GM12878 (cell line): ENCODE measurements at regions not wholly inside any gene's neighbourhood (a gene's known extent, or its start where the extent isn't known, plus 50 kb on each side); places are given as distances from the start of the nearest gene placed in this dataset.

ENCODE experiments used
- CBX3 ChIP-seq: fragments of 200-600 bp; sonication (generic); IDR thresholded peaks from 2 replicates; pipeline ENCODE4 v1.6.1; 2016; ENCODE audit warnings: low read depth, borderline replicate concordance
- DPF2 ChIP-seq: fragments of 450-650 bp; IDR thresholded peaks from 2 replicates; pipeline ENCODE4 v1.6.1; 2017; ENCODE audit warnings: mild to moderate bottlenecking
- ETV6 ChIP-seq, 2 experiments: fragments of 450-650 bp in 1 of 2; IDR thresholded peaks in 1 of 2; conservative IDR thresholded peaks in 1 of 2; 2 replicates each; pipeline ENCODE4 v1.6.1; 2014; ENCODE audit warnings: antibody characterized with exemption in 1 of 2, borderline replicate concordance in 1 of 2, low read depth in 1 of 2, mild to moderate bottlenecking in 1 of 2, moderate library complexity in 1 of 2
- HDAC2 ChIP-seq: fragments of 200-600 bp; sonication (generic); IDR thresholded peaks from 2 replicates; pipeline ENCODE4 v1.6.1; 2017
- LARP7 ChIP-seq: fragments of 450-650 bp; IDR thresholded peaks from 2 replicates; pipeline ENCODE4 v1.6.1; 2017; ENCODE audit warnings: mild to moderate bottlenecking
- MEF2B ChIP-seq: fragments of 450-650 bp; IDR thresholded peaks from 2 replicates; pipeline ENCODE4 v1.6.1; 2018; ENCODE audit warnings: mild to moderate bottlenecking, moderate library complexity; ENCODE audit not compliant: partially characterized antibody, poor library complexity, severe bottlenecking
- MTA3 ChIP-seq: IDR thresholded peaks from 2 replicates; pipeline ENCODE4 v1.6.1; 2012; ENCODE audit warnings: low read length, inconsistent platforms, borderline replicate concordance
- NR2C1 ChIP-seq: fragments of 450-650 bp; IDR thresholded peaks from 2 replicates; pipeline ENCODE4 v1.6.1; 2017; ENCODE audit warnings: antibody characterized with exemption, mild to moderate bottlenecking, moderate library complexity
- NR2F1 ChIP-seq: fragments of 450-650 bp; conservative IDR thresholded peaks from 2 replicates; pipeline ENCODE4 v1.6.1; 2017; ENCODE audit warnings: mild to moderate bottlenecking
- POLR2A ChIP-seq: IDR thresholded peaks from 2 replicates; pipeline ENCODE4 v1.6.1; 2011; ENCODE audit warnings: low read depth, mild to moderate bottlenecking, low read length
- POLR2AphosphoS2 ChIP-seq: IDR thresholded peaks from 2 replicates; pipeline ENCODE4 v1.6.1; 2011; ENCODE audit warnings: low read depth, mild to moderate bottlenecking, low read length, improper control_type of control experiment, moderate library complexity
- SIX5 ChIP-seq: IDR thresholded peaks from 2 replicates; pipeline ENCODE4 v1.6.1; 2011; ENCODE audit warnings: mild to moderate bottlenecking, low read depth, low read length, moderate library complexity; ENCODE audit not compliant: severe bottlenecking
- SREBF2 ChIP-seq: IDR thresholded peaks from 2 replicates; pipeline ENCODE4 v1.6.1; 2012; ENCODE audit warnings: mild to moderate bottlenecking, low read length
- STAT3 ChIP-seq: IDR thresholded peaks from 2 replicates; pipeline ENCODE4 v1.6.1; 2011; ENCODE audit warnings: low read depth, low read length, improper control_type of control experiment
- TARDBP ChIP-seq: IDR thresholded peaks from 2 replicates; pipeline ENCODE4 v1.6.1; 2016; ENCODE audit warnings: borderline replicate concordance
- TCF12 ChIP-seq: IDR thresholded peaks from 2 replicates; pipeline ENCODE4 v1.6.1; 2011; ENCODE audit warnings: low read depth, mild to moderate bottlenecking, low read length
- WRNIP1 ChIP-seq: IDR thresholded peaks from 2 replicates; pipeline ENCODE4 v1.6.1; 2011; ENCODE audit warnings: low read depth, low read length, improper control_type of control experiment, borderline replicate concordance
- YBX1 ChIP-seq: fragments of 450-650 bp; IDR thresholded peaks from 2 replicates; pipeline ENCODE4 v1.6.1; 2016; ENCODE audit warnings: antibody characterized with exemption
- TF ChIP-seq, protein P1 (sequence below): fragments of 450-650 bp; formaldehyde crosslinking; IDR thresholded peaks from 2 replicates; pipeline ENCODE4 v1.4.0; 2020; ENCODE audit warnings: mild to moderate bottlenecking, moderate library complexity
- TF ChIP-seq, protein P2 (sequence below): fragments of 450-650 bp; IDR thresholded peaks from 2 replicates; pipeline ENCODE4 v1.6.1; 2017; ENCODE audit warnings: mild to moderate bottlenecking, moderate library complexity

DNA sequence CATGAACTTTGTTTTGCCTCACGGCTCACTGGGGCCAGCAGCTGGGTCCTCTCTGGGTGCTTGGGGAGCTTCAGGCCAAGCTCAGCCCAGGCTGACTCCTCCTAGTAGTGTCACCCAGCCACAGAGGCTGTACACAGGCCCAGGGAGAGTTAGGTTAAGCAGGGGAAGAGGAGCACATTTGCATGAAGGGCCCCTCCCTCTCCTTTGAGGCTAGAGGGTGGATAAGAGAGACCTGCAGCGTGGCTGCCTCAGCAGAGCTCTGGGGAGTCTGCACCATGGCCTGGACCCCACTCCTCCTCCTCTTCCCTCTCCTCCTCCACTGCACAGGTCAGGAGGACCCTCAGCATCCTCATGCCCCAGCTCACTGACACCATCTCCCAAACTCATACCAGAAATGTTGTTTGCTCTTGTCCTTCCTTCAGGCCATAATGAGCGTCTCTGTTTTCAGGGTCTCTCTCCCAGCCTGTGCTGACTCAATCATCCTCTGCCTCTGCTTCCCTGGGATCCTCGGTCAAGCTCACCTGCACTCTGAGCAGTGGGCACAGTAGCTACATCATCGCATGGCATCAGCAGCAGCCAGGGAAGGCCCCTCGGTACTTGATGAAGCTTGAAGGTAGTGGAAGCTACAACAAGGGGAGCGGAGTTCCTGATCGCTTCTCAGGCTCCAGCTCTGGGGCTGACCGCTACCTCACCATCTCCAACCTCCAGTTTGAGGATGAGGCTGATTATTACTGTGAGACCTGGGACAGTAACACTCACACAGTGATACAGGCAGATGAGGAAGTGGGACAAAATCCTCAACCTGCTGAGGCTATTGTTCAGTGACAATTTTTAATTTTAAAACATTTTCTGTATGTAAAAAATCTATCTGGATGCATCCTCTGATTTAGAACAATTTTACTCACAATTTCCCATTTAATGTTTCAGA is 82.4 kb upstream of the VPREB1 start (continued):
- TF ChIP-seq, protein P1, sequence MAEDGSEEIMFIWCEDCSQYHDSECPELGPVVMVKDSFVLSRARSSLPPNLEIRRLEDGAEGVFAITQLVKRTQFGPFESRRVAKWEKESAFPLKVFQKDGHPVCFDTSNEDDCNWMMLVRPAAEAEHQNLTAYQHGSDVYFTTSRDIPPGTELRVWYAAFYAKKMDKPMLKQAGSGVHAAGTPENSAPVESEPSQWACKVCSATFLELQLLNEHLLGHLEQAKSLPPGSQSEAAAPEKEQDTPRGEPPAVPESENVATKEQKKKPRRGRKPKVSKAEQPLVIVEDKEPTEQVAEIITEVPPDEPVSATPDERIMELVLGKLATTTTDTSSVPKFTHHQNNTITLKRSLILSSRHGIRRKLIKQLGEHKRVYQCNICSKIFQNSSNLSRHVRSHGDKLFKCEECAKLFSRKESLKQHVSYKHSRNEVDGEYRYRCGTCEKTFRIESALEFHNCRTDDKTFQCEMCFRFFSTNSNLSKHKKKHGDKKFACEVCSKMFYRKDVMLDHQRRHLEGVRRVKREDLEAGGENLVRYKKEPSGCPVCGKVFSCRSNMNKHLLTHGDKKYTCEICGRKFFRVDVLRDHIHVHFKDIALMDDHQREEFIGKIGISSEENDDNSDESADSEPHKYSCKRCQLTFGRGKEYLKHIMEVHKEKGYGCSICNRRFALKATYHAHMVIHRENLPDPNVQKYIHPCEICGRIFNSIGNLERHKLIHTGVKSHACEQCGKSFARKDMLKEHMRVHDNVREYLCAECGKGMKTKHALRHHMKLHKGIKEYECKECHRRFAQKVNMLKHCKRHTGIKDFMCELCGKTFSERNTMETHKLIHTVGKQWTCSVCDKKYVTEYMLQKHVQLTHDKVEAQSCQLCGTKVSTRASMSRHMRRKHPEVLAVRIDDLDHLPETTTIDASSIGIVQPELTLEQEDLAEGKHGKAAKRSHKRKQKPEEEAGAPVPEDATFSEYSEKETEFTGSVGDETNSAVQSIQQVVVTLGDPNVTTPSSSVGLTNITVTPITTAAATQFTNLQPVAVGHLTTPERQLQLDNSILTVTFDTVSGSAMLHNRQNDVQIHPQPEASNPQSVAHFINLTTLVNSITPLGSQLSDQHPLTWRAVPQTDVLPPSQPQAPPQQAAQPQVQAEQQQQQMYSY: no peak
- TF ChIP-seq SREBF2 (no peak), DPF2 (0 out of 2 replicates have a peak, but pooled peaks have one; percentile 33), NR2C1 (no peak), TCF12 (peak; percentile 8; the same call in 1 of the 2 replicates), LARP7 (no peak), POLR2AphosphoS2 (no peak), STAT3 (no peak), WRNIP1 (no peak), MEF2B (no peak), YBX1 (no peak), POLR2A (peak; percentile 86), ETV6 (conservative IDR thresholded peaks at IDR 0.05 in 1 of 2, IDR thresholded peaks at IDR 0.05 in 1 of 2; ENCODE audit: borderline replicate concordance in 1 of 2, low read depth in 1 of 2) (no peak), NR2F1 (no peak), HDAC2 (no peak), MTA3 (no peak), TARDBP (no peak), CBX3 (no peak), SIX5 (no peak)
- TF ChIP-seq, protein P2, sequence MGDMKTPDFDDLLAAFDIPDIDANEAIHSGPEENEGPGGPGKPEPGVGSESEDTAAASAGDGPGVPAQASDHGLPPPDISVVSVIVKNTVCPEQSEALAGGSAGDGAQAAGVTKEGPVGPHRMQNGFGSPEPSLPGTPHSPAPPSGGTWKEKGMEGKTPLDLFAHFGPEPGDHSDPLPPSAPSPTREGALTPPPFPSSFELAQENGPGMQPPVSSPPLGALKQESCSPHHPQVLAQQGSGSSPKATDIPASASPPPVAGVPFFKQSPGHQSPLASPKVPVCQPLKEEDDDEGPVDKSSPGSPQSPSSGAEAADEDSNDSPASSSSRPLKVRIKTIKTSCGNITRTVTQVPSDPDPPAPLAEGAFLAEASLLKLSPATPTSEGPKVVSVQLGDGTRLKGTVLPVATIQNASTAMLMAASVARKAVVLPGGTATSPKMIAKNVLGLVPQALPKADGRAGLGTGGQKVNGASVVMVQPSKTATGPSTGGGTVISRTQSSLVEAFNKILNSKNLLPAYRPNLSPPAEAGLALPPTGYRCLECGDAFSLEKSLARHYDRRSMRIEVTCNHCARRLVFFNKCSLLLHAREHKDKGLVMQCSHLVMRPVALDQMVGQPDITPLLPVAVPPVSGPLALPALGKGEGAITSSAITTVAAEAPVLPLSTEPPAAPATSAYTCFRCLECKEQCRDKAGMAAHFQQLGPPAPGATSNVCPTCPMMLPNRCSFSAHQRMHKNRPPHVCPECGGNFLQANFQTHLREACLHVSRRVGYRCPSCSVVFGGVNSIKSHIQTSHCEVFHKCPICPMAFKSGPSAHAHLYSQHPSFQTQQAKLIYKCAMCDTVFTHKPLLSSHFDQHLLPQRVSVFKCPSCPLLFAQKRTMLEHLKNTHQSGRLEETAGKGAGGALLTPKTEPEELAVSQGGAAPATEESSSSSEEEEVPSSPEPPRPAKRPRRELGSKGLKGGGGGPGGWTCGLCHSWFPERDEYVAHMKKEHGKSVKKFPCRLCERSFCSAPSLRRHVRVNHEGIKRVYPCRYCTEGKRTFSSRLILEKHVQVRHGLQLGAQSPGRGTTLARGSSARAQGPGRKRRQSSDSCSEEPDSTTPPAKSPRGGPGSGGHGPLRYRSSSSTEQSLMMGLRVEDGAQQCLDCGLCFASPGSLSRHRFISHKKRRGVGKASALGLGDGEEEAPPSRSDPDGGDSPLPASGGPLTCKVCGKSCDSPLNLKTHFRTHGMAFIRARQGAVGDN: no peak
